ENCODE measurements at regions not wholly inside any gene's neighbourhood (a gene's known extent, or its start where the extent isn't known, plus 50 kb on each side); places are given as distances from the start of the nearest gene placed in this dataset.

GRCh38 chr18:29176681-29177080 lies 999.8 kb upstream of the CDH2 start:
- no peak for TF ChIP-seq CTCF (IDR thresholded peaks at IDR 0.05; ENCODE audit: low read depth, low read length)
- no peak overlapping the region for H3K4me3 ChIP-seq (replicated peaks in 1 of 2; ENCODE audit: low read depth in 2 of 2, low read length in 2 of 2)
- peak in 1 of 2 donors; percentile 25 for DNase-seq (ENCODE audit: low read depth in 2 of 2)

GRCh38 chr18:29174891-29175290 lies 998.0 kb upstream of the CDH2 start:
- DNase-seq (ENCODE audit: low read depth in 2 of 2), result no peak
- TF ChIP-seq CTCF (IDR thresholded peaks at IDR 0.05; ENCODE audit: low read depth, low read length), result no peak
- H3K4me3 ChIP-seq (replicated peaks in 1 of 2; ENCODE audit: low read depth in 2 of 2, low read length in 2 of 2), result no peak overlapping the region

GRCh38 chr18:29172756-29173067 lies 995.8 kb upstream of the CDH2 start:
- DNase-seq (ENCODE audit: low read depth in 2 of 2), result no peak
- no peak overlapping the region for H3K4me3 ChIP-seq (replicated peaks in 1 of 2; ENCODE audit: low read depth in 2 of 2, low read length in 2 of 2)
- no peak for TF ChIP-seq CTCF (IDR thresholded peaks at IDR 0.05; ENCODE audit: low read depth, low read length)

DNA sequence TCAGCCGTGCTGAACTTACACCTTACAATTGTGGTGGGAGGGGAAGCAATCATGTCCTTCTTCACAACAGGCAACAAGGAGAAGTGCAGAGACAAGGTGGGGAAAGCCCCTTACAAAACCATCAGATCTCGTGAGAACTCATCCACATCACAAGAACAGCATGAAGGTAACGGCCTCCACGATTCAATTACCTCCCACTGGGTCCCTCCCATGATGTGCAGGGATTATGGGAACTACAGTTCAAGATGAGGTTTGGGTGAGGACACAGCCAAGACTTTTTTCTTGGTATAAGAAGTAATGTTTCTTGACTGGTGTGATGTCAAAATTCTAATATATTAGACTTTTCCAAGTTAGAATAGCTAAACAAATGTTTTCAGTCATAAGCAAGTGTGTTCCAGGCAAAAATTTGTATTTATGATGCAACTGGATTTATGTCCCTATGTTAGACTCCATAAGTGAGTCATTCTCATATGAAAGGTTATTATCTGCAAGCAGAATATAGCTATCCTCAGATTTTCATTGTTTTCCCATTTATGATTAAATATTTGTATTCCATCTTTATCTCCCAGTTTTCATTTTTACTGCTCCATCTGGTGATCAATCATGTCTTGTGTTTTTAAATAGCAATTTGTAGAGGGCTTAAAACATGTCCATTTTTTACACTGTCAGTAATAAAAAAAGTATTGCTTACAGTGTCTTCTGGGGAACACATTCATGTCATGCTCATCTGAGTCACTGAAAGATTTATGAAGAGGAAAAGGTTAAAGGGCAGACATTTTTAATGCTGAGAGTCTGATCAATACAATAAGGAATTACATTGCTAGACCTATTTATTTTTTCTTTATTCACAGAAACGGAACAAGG lies 995.2 kb upstream of the CDH2 start:
- no peak for TF ChIP-seq CTCF (IDR thresholded peaks at IDR 0.05; ENCODE audit: low read depth, low read length)
- H3K4me3 ChIP-seq (replicated peaks in 1 of 2; ENCODE audit: low read depth in 2 of 2, low read length in 2 of 2), result no peak overlapping the region
- peak in 1 of 2 donors; percentile 47 for DNase-seq (ENCODE audit: low read depth in 2 of 2)

- H3K4me3 ChIP-seq (replicated peaks in 1 of 2; ENCODE audit: low read depth in 2 of 2, low read length in 2 of 2), result no peak overlapping the region
- TF ChIP-seq CTCF (IDR thresholded peaks at IDR 0.05; ENCODE audit: low read depth, low read length), result no peak
- no peak for DNase-seq (ENCODE audit: low read depth in 2 of 2)
Measured at GRCh38 chr18:29169599-29169998, 992.7 kb upstream of the CDH2 start.

DNA sequence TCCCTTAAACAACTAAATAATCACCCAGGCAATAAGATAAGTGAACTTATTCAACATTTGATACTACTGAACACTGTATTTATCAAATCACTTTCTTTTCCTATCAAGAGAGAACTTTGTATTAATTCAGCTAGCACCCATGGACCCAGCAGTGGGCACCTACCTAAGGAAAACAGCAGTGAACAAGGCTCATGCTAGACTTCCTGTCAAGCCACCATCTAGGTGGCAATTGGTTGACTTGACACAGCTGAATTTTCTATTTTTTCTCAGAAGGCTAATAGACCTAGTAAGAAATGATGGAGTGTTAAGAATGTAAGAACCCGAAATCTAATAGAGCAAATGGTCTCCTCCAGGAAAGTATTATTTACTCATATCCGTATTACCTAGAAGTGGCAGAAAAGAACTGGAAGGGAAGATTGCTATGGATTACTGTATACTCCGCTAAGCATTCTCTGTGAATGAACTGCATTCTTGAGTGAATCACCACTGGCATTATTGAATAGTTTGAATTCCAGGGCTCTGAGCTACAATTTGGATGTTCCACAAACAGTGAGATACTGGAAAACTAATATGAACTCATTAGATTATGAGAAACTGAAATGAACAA lies 988.2 kb upstream of the CDH2 start:
- TF ChIP-seq CTCF (IDR thresholded peaks at IDR 0.05; ENCODE audit: low read depth, low read length), result no peak
- no peak overlapping the region for H3K4me3 ChIP-seq (replicated peaks in 1 of 2; ENCODE audit: low read depth in 2 of 2, low read length in 2 of 2)
- DNase-seq (ENCODE audit: low read depth in 2 of 2), result peak; percentile 88 to 97
